Activated CD4-positive, alpha-beta T cell treated with anti-CD3 and anti-CD28 coated beads for 48 hours (primary cell): ENCODE measurements at regions not wholly inside any gene's neighbourhood (a gene's known extent, or its start where the extent isn't known, plus 50 kb on each side); places are given as distances from the start of the nearest gene placed in this dataset.

Experiments used
- DNase-seq: peaks from one replicate; pipeline ENCODE4 v3.0.0-alpha.2; 2020

- no peak for DNase-seq
Measured at GRCh38 chr6:170110201-170111140, 180.4 kb downstream of the DLL1 start.

- DNase-seq = no peak
Measured at GRCh38 chr6:170108890-170109587, 181.8 kb downstream of the DLL1 start.

- DNase-seq = no peak
Measured at GRCh38 chr6:170108456-170108855, 182.4 kb downstream of the DLL1 start.

GRCh38 chr6:170107606-170108222 is 183.2 kb downstream of the DLL1 start:
- DNase-seq = no peak

GRCh38 chr6:170106906-170107525 is 183.9 kb downstream of the DLL1 start:
- no peak for DNase-seq

GRCh38 chr6:170102582-170103481 is 188.0 kb downstream of the DLL1 start:
- no peak for DNase-seq

GRCh38 chr6:170102038-170102437 is 188.8 kb downstream of the DLL1 start:
- DNase-seq = no peak

GRCh38 chr6:170101281-170102035 is 189.4 kb downstream of the DLL1 start:
- no peak for DNase-seq

- DNase-seq = no peak
Measured at GRCh38 chr6:170100046-170100445, 190.8 kb downstream of the DLL1 start.

- DNase-seq = no peak
Measured at GRCh38 chr6:170099387-170099786, 191.5 kb downstream of the DLL1 start.

GRCh38 chr6:170098428-170099170 is 192.3 kb downstream of the DLL1 start:
- DNase-seq = no peak

- DNase-seq = no peak
Measured at GRCh38 chr6:170097505-170098427, 193.1 kb downstream of the DLL1 start.

GRCh38 chr6:170096803-170097504 is 193.9 kb downstream of the DLL1 start:
- no peak for DNase-seq

GRCh38 chr6:170096191-170096802 is 194.6 kb downstream of the DLL1 start:
- DNase-seq = no peak

GRCh38 chr6:170095273-170095981 is 195.5 kb downstream of the DLL1 start:
- no peak for DNase-seq

GRCh38 chr6:170094686-170095272 is 196.1 kb downstream of the DLL1 start:
- no peak for DNase-seq
